Mammary epithelial cell (primary cell): ENCODE measurements at regions not wholly inside any gene's neighbourhood (a gene's known extent, or its start where the extent isn't known, plus 50 kb on each side); places are given as distances from the start of the nearest gene placed in this dataset.

ENCODE experiments used
- CTCF ChIP-seq, 2 donors: IDR thresholded peaks in 1 of 2; conservative IDR thresholded peaks in 1 of 2; 2 replicates each; pipeline ENCODE4 v1.5.1; 2011 to 2012; ENCODE audit warnings: inconsistent platforms in 2 of 2, low read length in 2 of 2, mild to moderate bottlenecking in 2 of 2, control low read depth in 1 of 2, low read depth in 1 of 2; ENCODE audit not compliant: insufficient read depth in 1 of 2; ENCODE audit errors: extremely low read depth in 1 of 2
- EZH2 ChIP-seq: IDR thresholded peaks from 2 replicates; pipeline ENCODE4 v1.6.1; 2012; ENCODE audit warnings: low read length, inconsistent platforms, borderline replicate concordance

DNA sequence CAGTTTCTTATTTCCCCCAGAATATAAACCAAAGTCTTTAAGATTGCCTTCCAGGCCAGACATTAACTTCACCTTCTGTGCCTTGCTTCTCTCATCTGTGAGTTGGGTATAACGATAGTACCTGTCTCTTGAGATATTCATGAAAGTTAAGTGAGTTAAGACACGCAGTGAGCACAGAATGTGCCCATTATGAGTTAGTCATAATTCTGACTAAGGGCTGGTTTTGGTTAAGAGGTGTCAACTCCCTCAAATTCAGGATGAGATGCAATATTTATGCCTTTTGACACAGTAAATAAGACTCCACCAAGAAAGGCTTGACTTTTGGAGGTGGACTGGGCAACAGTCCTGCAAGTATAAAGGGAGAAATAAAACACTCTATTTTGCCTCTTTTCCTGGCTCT, 528.7 kb upstream of the IGFBP3 start:
- TF ChIP-seq CTCF (conservative IDR thresholded peaks at IDR 0.05 in 1 of 2, IDR thresholded peaks at IDR 0.05 in 1 of 2; ENCODE audit: extremely low read depth in 1 of 2, insufficient read depth in 1 of 2, low read depth in 1 of 2, low read length in 2 of 2) = no peak
- no peak for TF ChIP-seq EZH2
